Hepatocyte (in vitro differentiated cells): ENCODE measurements at regions not wholly inside any gene's neighbourhood (a gene's known extent, or its start where the extent isn't known, plus 50 kb on each side); places are given as distances from the start of the nearest gene placed in this dataset.

Experiments
- EZH2 ChIP-seq: fragments of 200-600 bp; sonication (generic); IDR thresholded peaks from 2 replicates; pipeline ENCODE4 v1.6.1; 2016; ENCODE audit warnings: antibody characterized with exemption, mild to moderate bottlenecking, borderline replicate concordance
- EZH2phosphoT487 ChIP-seq: fragments of 200-600 bp; sonication (generic); IDR thresholded peaks from one replicate; pipeline ENCODE4 v1.6.1; 2018; ENCODE audit warnings: antibody characterized with exemption, mild to moderate bottlenecking, low read depth, moderate library complexity; ENCODE audit not compliant: unreplicated experiment, severe bottlenecking
- TF ChIP-seq, protein P1 (sequence below): fragments of 200-600 bp; sonication (generic); IDR thresholded peaks from 2 replicates; pipeline ENCODE4 v1.5.1; 2016; ENCODE audit warnings: antibody characterized with exemption, mild to moderate bottlenecking; ENCODE audit not compliant: poor library complexity

DNA sequence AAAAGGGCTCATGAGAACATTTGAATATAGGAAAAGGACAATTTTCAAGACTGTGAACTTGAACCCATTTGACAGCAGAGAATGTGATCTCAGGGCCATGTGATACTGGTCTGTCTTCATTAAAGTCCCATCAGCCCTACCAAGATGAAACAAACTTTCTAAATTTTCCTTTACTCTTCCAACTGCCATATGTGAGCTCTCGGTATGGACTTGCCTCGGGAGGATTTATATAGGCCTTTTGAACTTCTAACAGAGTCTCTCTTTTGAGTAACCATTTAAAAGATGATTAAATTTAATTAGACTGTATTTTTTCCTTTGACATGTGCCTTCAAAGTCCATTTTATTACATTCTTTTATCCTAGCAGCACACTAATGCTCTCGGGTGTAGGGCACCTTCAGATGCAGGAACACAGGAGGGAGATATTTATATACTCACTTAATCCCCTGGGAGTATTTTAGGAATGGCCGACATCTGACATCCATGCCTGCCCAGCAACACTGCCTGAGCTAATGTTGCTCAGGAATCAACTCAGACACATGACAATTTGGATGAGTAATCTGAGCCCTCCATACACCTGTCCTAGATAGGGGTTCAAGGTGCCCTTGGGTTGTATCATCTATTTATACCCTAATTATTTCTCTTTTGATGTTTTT is 155.0 kb downstream of the SLC7A11 start:
- TF ChIP-seq, protein P1, sequence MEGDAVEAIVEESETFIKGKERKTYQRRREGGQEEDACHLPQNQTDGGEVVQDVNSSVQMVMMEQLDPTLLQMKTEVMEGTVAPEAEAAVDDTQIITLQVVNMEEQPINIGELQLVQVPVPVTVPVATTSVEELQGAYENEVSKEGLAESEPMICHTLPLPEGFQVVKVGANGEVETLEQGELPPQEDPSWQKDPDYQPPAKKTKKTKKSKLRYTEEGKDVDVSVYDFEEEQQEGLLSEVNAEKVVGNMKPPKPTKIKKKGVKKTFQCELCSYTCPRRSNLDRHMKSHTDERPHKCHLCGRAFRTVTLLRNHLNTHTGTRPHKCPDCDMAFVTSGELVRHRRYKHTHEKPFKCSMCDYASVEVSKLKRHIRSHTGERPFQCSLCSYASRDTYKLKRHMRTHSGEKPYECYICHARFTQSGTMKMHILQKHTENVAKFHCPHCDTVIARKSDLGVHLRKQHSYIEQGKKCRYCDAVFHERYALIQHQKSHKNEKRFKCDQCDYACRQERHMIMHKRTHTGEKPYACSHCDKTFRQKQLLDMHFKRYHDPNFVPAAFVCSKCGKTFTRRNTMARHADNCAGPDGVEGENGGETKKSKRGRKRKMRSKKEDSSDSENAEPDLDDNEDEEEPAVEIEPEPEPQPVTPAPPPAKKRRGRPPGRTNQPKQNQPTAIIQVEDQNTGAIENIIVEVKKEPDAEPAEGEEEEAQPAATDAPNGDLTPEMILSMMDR: no peak
- TF ChIP-seq EZH2 (no peak), EZH2phosphoT487 (no peak)
